ENCODE measurements at regions not wholly inside any gene's neighbourhood (a gene's known extent, or its start where the extent isn't known, plus 50 kb on each side); places are given as distances from the start of the nearest gene placed in this dataset.

- FAIRE-seq = no peak
- no peak for TF ChIP-seq CTCF (IDR thresholded peaks at IDR 0.05; ENCODE audit: insufficient read depth, low read length, severe bottlenecking)
- no peaks in the 10 kb centered on the region for H3K36me3 ChIP-seq (ENCODE audit: control insufficient read depth, insufficient read depth, low read length)
- H3K4me3 ChIP-seq (ENCODE audit: low read depth, low read length) = no peak overlapping the region
- no peaks in the 10 kb centered on the region for H3K27me3 ChIP-seq (ENCODE audit: control insufficient read depth, insufficient read depth, low read length)
- DNase-seq (ENCODE audit: low read depth) = no peak
These were observed 478.4 kb downstream of the KDM4C start for GRCh38 chr9:7236186-7236585.

- DNase-seq (ENCODE audit: low read depth) (peak; percentile 43), FAIRE-seq (no peak)
- peak; percentile 73 for TF ChIP-seq CTCF (IDR thresholded peaks at IDR 0.05; ENCODE audit: insufficient read depth, low read length, severe bottlenecking)
- no peaks in the 10 kb centered on the region for H3K27me3 ChIP-seq (ENCODE audit: control insufficient read depth, insufficient read depth, low read length)
- H3K36me3 ChIP-seq (ENCODE audit: control insufficient read depth, insufficient read depth, low read length) = no peaks in the 10 kb centered on the region
- H3K4me3 ChIP-seq (ENCODE audit: low read depth, low read length) = no peak overlapping the region
These were observed 476.4 kb downstream of the KDM4C start for GRCh38 chr9:7234144-7234543.

- no peak for TF ChIP-seq CTCF (IDR thresholded peaks at IDR 0.05; ENCODE audit: insufficient read depth, low read length, severe bottlenecking)
- H3K36me3 ChIP-seq (ENCODE audit: control insufficient read depth, insufficient read depth, low read length) = no peaks in the 10 kb centered on the region
These were observed 471.8 kb downstream of the KDM4C start for GRCh38 chr9:7229571-7229970.

GRCh38 chr9:7228726-7229125 is 471.0 kb downstream of the KDM4C start:
- DNase-seq (ENCODE audit: low read depth) (no peak), FAIRE-seq (no peak)
- Histone ChIP-seq H3K27me3 (ENCODE audit: control insufficient read depth, insufficient read depth, low read length) (no peaks in the 10 kb centered on the region), H3K36me3 (ENCODE audit: control insufficient read depth, insufficient read depth, low read length) (no peaks in the 10 kb centered on the region), H3K4me3 (ENCODE audit: low read depth, low read length) (no peak overlapping the region)
- TF ChIP-seq CTCF (IDR thresholded peaks at IDR 0.05; ENCODE audit: insufficient read depth, low read length, severe bottlenecking) = no peak

More at GRCh38 chr9:7229571-7229970, 471.8 kb downstream of the KDM4C start:
- Histone ChIP-seq H3K27me3 (ENCODE audit: control insufficient read depth, insufficient read depth, low read length) (no peaks in the 10 kb centered on the region), H3K4me3 (ENCODE audit: low read depth, low read length) (no peak overlapping the region)
- no peak for FAIRE-seq
- no peak for DNase-seq (ENCODE audit: low read depth)

GRCh38 chr9:7227951-7228350 is 470.2 kb downstream of the KDM4C start:
- DNase-seq (ENCODE audit: low read depth) (no peak), FAIRE-seq (no peak)
- Histone ChIP-seq H3K4me3 (ENCODE audit: low read depth, low read length) (no peak overlapping the region), H3K36me3 (ENCODE audit: control insufficient read depth, insufficient read depth, low read length) (no peaks in the 10 kb centered on the region), H3K27me3 (ENCODE audit: control insufficient read depth, insufficient read depth, low read length) (no peaks in the 10 kb centered on the region)
- no peak for TF ChIP-seq CTCF (IDR thresholded peaks at IDR 0.05; ENCODE audit: insufficient read depth, low read length, severe bottlenecking)

GRCh38 chr9:7226007-7226640 is 468.4 kb downstream of the KDM4C start:
- Histone ChIP-seq H3K27me3 (ENCODE audit: control insufficient read depth, insufficient read depth, low read length) (no peaks in the 10 kb centered on the region), H3K4me3 (ENCODE audit: low read depth, low read length) (no peak overlapping the region), H3K36me3 (ENCODE audit: control insufficient read depth, insufficient read depth, low read length) (no peaks in the 10 kb centered on the region)
- FAIRE-seq (no peak), DNase-seq (ENCODE audit: low read depth) (no peak)
- no peak for TF ChIP-seq CTCF (IDR thresholded peaks at IDR 0.05; ENCODE audit: insufficient read depth, low read length, severe bottlenecking)
